G401 (cell line): ENCODE measurements at regions not wholly inside any gene's neighbourhood (a gene's known extent, or its start where the extent isn't known, plus 50 kb on each side); places are given as distances from the start of the nearest gene placed in this dataset.

Experiments
- DNase-seq: peaks from one replicate; pipeline ENCODE4 v3.0.0-alpha.2; 2015; ENCODE audit warnings: low spot score
- in situ Hi-C: cut with HindIII; loops from 2 replicates; pipeline ENCODE4 v1.10.0; 2016; ENCODE audit warnings: low sequenced_read_pairs, mixed read lengths

DNA sequence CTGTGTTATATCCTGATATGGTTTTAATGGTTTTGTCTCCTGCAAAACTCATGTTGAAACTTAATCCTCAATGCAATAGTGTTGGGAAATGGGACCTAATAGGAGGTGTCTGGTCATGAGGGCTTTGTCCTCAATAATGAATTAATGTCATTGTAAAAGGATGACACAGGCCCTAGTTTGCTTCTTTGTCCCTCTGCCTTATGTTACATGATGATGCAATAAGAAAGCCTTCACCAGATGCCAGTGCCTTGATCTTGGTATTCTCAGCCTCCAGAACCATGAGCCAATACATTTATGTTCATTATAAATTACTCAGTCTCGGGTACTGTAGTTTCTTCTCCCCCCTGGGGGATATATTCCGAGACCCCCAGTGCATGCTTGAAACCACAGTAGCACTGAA lies 1247.4 kb upstream of the SORCS1 start:
- in situ Hi-C loops, result no loop called here
- no peak for DNase-seq

DNA sequence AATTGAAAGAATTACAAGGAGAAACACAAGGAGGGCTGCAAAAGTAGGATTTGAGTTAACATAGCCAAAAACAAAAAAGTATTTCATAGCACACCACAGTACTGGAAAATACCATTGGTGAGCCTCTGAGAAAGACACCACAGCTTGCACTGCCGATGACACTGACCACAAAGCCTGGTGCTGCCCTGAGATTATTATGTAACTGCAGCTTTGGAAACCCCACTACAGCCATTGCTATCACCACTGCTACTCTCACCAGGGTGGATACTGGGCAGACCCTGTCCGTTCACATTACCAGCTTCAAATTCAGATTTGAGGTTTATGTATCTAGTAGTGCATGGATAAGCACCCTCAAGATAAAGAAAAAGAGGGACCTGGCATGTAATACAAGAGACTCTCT lies 1246.7 kb upstream of the SORCS1 start:
- in situ Hi-C loops, result no loop called here
- no peak for DNase-seq

DNA sequence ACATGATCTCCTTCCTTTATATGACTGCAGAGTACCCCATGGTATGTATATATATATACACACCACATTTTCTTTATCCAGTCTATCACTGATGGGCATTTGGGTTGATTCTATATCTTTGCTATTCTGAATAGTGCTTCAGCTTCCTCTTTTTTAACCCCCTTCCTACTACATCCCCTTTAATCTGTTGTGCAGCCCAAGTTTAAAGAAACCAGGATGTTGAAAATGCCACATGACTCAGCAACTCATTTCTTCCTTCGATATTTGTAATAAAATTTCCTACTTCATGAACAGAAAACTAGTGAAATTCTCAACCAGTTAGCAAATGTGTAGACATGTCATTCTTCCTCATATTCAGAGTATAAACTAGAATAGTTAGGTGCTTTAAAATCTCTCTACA lies 1245.7 kb upstream of the SORCS1 start:
- no peak for DNase-seq
- in situ Hi-C loops, result no loop called here

DNA sequence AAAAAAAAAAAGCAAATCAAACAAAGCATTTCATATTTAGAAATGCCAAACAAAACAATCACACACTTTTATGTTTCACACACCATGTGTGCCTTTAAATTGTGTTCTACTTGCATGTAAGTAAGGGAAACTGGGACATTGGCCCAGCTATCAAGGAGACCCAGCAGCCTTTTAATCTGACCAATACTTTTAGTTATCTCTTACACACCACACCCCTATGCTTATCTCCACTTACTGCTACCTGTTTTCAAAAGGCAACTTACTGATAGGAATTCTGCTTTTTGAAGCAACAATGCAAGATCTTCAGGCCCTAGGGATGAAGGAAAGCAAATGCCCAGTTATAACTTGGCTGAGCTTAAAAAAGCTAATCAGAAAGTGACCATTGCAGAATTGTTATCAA lies 1244.8 kb upstream of the SORCS1 start:
- in situ Hi-C loops, result no loop called here

DNA sequence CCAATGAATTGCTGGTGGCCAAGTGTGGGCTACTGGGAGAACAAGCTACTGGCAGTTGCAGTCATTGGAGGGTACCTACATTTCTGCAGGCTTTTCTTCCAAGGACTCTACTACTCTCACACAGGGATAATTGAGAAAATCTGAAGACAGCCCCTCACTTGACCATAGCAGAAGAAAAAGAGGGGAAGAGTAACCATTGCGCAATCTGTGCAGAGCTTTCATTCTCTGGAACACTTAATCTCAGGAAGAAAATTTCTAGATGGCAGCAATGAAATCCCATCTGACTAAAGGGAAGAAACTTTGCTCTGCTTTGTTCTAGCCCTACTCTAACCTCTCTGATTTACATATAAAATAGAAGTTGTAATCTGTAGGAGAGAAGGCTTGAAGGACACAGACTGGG lies 1239.6 kb upstream of the SORCS1 start:
- DNase-seq, result no peak
- in situ Hi-C loops, result no loop called here

More for the DNA sequence above, 1244.8 kb upstream of the SORCS1 start:
- no peak for DNase-seq

DNA sequence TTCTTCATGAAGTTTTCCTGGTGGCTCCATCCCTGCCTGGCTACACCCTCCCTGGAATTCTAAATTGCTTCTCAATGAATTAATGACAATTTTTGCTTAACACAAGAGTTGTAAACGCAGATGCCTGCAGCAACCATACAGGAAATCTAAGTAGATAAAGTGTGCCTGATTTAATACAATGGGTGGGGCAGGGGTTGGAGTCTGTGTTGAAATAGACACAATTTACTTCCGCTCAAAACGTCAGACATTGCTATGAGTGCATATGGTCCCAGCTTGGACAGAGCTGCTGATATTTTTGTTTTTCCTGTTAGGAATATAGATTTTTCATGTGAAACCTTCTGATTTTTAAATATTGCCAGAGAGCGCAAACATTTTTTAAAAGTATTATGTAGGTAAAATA lies 1235.0 kb upstream of the SORCS1 start:
- DNase-seq, result no peak
- in situ Hi-C loops, result no loop called here

DNA sequence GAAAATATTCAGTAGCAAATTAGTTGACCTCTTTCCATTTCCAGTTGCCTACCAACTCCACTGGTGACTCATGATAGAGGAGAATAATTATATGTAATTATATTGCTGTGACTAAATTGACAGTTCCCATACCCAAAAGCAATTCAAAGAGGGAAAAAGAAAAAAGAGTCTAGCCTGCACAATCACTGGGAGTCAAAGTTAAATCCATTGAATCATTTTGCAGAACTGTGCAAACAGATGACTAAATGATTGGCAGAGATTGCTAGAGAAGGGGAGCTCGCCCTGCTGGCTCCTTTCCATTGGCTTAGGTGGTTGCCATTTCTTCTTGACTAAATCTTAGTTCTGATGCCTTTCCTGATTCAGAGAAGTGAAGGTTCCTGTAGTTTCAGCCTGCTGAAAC lies 1228.6 kb upstream of the SORCS1 start:
- DNase-seq, result no peak
- in situ Hi-C loops, result no loop called here

DNA sequence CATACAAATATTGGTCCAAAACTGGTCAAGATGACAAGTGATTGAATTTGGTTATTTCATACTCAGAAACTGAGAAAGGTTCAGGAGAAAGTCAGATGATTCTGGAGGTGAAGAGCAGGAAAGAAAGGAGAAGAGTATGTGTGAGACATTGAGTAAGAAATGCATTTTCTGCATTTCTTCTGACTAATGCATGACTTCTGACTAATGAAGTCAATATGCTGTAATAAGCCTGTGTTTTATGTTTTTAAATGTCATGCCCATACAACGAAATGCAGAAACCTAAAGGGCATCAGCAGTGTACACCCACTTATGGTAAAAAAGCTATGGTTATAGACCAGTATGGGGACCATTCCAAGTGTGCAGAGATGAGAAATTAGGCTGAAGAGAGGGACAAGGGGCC lies 1227.8 kb upstream of the SORCS1 start:
- in situ Hi-C loops, result no loop called here
- DNase-seq, result no peak

DNA sequence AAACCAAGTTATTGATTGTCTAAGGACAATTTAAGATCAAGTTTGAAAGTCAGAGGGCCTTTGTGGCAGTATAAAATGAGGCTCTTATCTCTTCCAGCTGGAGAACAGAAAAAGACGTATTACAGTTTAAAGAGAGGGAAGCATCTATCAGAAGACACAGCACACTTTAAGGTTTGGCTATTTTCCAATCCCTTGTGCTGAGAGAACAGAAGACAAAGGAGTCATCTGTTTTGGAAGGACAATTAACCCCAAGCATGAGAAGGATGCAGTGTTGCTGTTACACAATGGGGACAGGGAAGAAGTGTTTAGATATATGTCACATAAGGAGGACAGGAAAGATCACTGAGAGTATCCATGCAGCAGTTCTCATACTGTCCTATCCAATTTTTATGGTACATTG lies 1224.2 kb upstream of the SORCS1 start:
- no peak for DNase-seq
- in situ Hi-C loops, result no loop called here

DNA sequence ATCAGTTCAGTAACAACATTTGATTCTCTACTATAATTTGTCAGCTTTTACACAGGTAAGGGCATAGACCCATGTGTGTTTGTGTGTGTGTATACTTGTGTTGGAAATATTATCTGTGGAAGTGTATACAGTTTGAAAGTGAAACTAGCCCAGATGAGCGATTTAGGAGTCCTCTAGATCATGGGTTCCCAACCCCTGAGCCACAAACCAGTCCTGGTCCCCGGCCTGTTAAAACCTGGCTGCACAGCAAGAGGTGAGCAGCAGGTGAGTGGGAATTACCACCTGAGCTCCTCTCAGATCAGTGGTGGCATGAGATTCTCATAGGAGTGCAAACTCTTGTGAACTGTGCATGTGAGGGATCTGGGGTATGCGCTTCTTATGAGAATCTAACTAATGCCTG lies 1221.5 kb upstream of the SORCS1 start:
- in situ Hi-C loops, result no loop called here
- no peak for DNase-seq

DNA sequence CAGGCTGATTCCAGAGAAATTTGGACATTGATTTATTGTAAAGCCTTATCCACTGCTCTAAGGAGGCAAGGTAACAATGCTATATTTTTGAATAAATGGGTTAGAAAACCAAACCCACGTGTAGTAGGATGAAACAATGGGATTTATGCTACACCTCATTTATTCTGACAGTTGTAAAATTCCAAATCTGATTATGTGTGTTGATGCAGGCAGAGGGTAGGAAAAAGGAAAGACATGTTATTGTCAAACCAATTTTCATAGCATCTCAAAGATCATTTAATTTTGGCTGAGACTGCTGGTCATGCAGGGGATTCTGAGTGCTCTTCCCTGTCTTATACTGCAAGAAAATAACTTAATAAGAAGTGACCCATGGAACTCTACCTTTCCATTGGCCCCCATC lies 1219.9 kb upstream of the SORCS1 start:
- DNase-seq, result no peak
- in situ Hi-C loops, result no loop called here

DNA sequence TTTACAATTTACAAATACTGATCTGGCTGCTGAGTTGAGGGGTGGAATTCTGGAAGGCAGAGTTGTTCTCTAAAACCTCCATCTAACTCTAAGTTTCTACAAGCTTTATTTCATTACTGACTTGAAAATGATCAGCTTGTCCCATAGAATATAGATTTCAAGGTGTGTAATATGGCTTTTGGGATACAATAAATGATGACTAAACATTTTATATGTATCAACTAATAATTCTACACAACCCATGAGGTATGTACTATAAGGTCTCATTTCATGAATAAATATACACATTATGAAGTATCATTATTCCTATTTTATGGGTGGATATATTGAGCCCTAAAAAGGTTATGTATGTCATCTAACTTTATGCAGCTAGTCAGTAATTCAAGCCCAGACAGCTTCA lies 1214.3 kb upstream of the SORCS1 start:
- DNase-seq, result no peak
- in situ Hi-C loops, result no loop called here

DNA sequence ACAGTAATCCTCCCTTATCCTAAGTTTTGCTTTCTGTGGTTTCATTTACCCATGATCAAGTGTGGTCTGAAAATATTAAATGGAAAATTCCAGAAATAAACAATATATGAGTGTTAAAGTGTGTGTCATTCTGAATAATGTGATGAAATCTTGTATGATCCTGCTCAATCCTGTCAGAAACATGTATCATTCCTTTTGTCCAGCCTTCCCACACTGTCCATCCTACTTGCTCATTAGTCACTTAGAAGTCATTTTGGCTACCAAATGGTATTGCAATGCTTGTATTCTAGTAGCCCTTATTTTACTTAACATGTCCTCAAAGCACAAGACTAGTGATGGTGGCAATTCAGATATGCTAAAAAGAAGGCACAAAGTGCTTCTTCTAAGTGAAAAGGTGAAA lies 1211.2 kb upstream of the SORCS1 start:
- no peak for DNase-seq
- in situ Hi-C loops, result no loop called here

DNA sequence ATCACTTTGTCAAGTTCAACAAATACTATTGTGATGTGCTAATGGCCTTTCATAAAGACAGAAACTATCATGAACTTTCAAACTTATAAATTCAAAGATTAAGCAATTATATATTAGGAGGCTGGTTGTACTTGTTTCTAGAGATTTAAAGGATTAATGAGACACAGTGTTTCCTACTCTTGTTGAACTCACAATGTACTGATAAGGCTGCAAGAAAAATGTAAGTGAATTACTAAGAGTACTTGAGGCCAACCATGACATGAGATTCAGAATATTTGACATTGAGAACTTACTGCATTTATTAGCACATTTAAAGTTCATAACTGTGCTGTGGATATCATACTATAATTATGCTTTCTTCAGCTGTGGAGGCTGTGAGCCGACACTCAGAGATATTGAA lies 1210.5 kb upstream of the SORCS1 start:
- in situ Hi-C loops, result no loop called here
- DNase-seq, result no peak

DNA sequence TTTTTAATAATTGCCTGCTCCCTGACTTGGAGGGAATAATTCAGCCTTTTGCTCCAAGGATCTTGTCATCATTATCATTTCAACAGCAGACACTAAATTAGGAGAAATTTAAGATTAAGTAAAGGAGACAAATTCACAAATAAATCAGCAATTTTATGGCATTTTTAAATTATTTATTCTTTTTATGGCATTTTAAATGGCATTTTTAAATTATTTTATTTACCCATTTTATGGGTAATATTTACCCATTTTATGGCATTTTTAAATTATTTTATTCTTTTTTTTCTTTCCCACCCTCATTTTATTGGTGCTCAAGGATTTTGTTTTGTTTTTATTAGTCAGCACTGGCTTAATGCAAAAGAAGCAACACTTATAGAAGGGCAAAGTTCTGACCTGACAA lies 1201.0 kb upstream of the SORCS1 start:
- in situ Hi-C loops, result no loop called here
- DNase-seq, result no peak

DNA sequence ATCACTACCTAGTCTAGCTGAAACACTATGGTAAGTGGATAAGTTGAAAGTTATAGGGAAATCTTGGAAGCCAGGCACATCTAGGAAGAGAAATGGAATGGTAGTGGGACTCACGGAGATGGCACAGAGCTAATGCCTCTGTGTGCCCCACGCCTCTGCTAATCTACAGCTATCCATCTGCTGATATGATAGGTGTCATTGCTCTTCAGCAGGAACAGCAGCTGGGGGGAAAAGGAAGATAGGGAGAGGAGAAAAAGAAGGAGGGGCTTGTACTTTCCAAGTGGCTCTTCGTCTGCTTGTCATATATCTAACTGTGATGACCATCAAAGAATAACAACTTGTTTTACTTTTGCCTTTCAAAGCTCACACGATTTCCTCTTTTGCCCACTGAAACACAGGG lies 1199.1 kb upstream of the SORCS1 start:
- DNase-seq, result no peak
- in situ Hi-C loops, result no loop called here

DNA sequence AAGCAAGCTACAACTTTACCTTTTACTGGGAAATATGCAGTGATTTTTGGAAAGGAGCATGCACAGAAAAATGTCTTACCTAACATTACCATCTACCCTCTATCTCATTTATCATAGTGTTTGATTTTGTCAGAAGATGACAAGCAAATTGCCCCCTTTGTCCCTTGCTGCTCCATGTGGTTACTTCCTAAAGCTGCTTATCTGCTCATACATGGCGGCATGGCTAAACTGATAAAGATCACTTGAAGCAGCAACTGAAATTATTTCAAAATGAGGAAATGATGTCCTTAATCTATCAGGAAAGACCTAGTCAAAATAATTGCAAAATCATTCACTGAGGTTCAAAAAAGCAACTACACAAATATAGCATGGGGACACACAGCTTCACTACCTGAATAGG lies 1198.5 kb upstream of the SORCS1 start:
- no peak for DNase-seq
- in situ Hi-C loops, result no loop called here

DNA sequence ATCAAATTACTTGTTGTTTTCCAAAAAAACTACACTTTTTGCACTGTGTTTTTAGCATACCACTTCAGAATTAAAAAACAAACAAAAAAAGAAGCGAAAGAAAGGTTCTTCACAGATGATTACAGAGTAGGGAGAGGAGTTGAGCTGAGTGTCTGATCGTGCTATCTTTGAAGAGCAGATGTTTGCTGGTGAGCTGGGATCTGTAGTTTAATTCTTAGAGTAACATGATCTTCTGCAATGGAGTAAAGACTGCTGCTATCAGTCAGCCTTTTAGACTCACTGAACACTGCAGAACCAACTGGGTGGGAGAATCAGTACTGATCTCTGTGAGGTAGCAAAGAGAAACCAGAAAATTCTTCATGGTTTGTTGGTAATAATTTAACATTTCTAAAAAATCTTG lies 1197.8 kb upstream of the SORCS1 start:
- DNase-seq, result no peak
- in situ Hi-C loops, result no loop called here

DNA sequence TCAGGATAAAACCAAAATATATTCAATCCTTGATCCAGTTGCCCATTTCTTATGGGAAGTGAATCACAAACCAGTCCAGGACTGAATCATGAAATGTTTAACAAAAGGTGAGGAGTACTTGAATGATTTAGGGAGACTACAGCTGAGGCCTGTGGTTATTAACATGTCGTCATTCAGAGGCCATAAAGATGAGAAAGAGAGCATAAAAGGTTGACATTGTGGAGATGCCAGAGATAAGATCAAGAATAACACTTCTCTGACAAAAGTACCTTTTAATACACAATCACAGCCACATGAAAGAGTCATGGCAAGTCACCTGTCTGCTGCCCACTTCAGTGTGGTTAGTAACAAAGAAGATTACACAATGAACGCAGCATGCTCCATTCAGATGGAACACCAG lies 1195.7 kb upstream of the SORCS1 start:
- in situ Hi-C loops, result no loop called here
- DNase-seq, result no peak

DNA sequence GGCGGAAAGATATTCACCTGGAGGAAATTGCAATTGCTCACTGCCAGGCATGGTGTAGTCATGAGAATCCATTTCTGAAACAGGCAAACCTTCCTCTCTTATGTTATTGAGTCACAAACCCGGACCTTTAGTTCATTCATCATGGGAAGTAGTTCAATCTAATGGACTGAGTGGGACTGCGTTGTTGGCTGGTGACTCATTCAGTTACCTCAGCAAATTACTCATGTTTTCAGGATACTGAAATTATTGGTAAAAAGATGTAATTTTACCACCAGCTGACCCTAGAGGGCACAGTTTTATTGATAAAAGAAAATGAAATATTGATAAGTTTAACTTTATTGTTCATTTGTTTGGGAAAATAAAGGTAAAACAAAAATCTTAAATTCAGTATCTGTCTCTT lies 1194.4 kb upstream of the SORCS1 start:
- DNase-seq, result no peak
- in situ Hi-C loops, result no loop called here

DNA sequence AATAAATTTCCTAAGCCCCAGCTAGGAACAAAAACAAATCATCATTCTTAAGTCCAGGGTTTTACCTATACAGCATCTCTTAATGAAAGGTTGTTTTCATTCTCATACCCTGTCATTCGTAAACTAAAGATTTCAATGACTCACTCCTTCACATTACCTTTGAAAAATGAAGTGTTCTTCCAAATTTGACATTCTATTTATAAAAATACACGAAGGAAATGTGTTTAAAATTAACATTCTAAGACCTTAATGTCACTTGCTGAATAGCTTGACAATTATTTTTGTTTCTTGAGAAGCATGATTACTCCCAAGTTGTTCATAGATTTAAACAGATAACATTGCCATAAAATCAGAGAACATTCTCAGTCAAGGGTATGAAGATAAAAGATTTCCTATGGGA lies 1188.3 kb upstream of the SORCS1 start:
- in situ Hi-C loops, result no loop called here
- DNase-seq, result no peak

DNA sequence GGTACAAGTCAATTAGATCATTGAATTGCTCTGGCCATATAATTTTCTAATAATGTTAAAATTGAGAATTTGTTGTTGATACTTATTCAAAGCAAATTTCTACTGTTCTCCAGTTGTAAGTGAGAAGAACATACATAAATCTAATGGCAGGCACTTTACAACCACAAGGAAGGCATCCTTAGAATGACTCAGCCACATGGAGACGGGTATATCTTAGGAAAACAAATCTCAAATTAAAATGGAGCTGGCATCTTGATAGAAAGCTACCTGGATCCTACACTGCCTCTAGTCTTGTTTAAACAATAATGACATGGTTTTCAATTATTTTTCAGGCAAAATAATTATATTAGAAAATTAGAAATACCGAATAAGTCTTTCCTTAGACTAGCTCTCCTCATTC lies 1183.7 kb upstream of the SORCS1 start:
- in situ Hi-C loops, result no loop called here
- DNase-seq, result no peak
